Thymus (tissue), 11 donors: ENCODE measurements at regions not wholly inside any gene's neighbourhood (a gene's known extent, or its start where the extent isn't known, plus 50 kb on each side); places are given as distances from the start of the nearest gene placed in this dataset.

ENCODE experiments used
- DNase-seq, 9 donors: peaks; one replicate each; pipeline ENCODE4 v3.0.0-alpha.2; 2013; ENCODE audit warnings: low spot score in 9 of 9, low read depth in 6 of 9, missing footprints in 1 of 9
- H3K27ac ChIP-seq, 2 donors: one replicate each; pipeline ENCODE4 v1.5.1; 2013; ENCODE audit warnings: control low read depth in 1 of 2, low read depth in 1 of 2, low read length in 1 of 2, mild to moderate bottlenecking in 1 of 2, moderate library complexity in 1 of 2
- H3K27me3 ChIP-seq, 2 donors: one replicate each; pipeline ENCODE4 v1.5.1; 2013; ENCODE audit warnings: low read length in 1 of 2; ENCODE audit not compliant: control insufficient read depth in 2 of 2, insufficient read depth in 1 of 2
- H3K36me3 ChIP-seq, 2 donors: one replicate each; pipeline ENCODE4 v1.5.1; 2013; ENCODE audit warnings: low read length in 1 of 2, mild to moderate bottlenecking in 1 of 2, moderate library complexity in 1 of 2; ENCODE audit not compliant: control insufficient read depth in 2 of 2, insufficient read depth in 2 of 2
- H3K4me1 ChIP-seq, 2 donors: one replicate each; pipeline ENCODE4 v1.5.1; 2013; ENCODE audit warnings: low read length in 2 of 2; ENCODE audit not compliant: control insufficient read depth in 2 of 2, insufficient read depth in 2 of 2
- H3K4me3 ChIP-seq, 2 donors: one replicate each; pipeline ENCODE4 v1.5.1; 2013; ENCODE audit warnings: low read length in 2 of 2, control low read depth in 1 of 2, mild to moderate bottlenecking in 1 of 2
- H3K9me3 ChIP-seq, 2 donors: one replicate each; pipeline ENCODE4 v1.5.1; 2013; ENCODE audit warnings: low read length in 1 of 2, mild to moderate bottlenecking in 1 of 2; ENCODE audit not compliant: control insufficient read depth in 2 of 2, insufficient read depth in 1 of 2
- WGBS: extraction: QIAGEN DNeasy Blood & Tissue Kit; methylation state at CpG from one replicate; pipeline ENCODE4 v1.1.7; 2013; 5-methylcytosine and 5-hydroxymethylcytosine counted together
- donor health status: healthy.

DNA sequence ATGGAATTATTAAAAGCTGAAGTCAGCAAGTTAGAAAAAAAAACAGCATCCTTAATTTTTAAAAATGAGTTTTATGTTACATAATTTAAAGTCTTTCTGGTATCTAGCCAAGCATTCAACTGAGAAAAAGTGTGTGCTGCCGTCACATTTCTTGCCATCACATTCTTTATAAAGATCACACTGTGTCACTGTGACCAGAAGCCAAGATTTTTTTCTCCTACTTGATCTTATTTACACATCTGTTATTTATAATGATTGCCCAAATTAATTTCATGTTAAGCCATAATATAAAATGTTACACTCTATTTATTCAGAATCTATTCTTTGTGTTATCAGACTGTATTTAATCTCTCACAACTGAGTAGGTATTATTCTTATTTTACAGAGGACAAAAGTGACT lies 1603.7 kb downstream of the PLA2G4A start:
- no peak for DNase-seq
- no peaks in the 10 kb centered on the region for H3K9me3 ChIP-seq
- H3K27me3 ChIP-seq: no peaks in the 10 kb centered on the region
- WGBS: 96% methylated on average over 1 of the region's 1 CpG
- no peak overlapping the region for H3K27ac ChIP-seq
- H3K4me3 ChIP-seq: no peak overlapping the region
- no peaks in the 10 kb centered on the region for H3K4me1 ChIP-seq
- H3K36me3 ChIP-seq: no peaks in the 10 kb centered on the region

DNA sequence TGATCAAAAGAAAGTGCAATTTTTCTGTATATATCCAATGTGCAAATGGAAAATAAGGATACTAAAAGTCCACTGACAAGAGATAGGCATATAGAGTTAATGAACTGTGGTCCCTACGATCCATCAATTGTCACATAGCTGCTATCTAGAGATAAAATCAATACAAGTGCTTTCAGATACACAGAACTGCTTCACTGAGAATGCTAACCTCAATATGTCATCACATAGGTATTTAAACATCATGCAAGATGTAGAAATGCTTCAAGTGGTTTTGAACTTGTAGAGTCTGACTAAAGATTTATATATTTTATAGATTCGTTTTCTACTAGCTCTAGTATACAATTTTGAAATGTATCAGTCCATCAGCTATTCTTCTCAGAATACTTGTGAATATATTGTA lies 1604.7 kb downstream of the PLA2G4A start:
- no peaks in the 10 kb centered on the region for H3K27me3 ChIP-seq
- no peaks in the 10 kb centered on the region for H3K4me1 ChIP-seq
- DNase-seq: no peak
- no peak overlapping the region for H3K27ac ChIP-seq
- no peaks in the 10 kb centered on the region for H3K9me3 ChIP-seq
- H3K36me3 ChIP-seq: no peaks in the 10 kb centered on the region
- no peak overlapping the region for H3K4me3 ChIP-seq
- WGBS: 89% methylated on average over 2 of the region's 2 CpGs

DNA sequence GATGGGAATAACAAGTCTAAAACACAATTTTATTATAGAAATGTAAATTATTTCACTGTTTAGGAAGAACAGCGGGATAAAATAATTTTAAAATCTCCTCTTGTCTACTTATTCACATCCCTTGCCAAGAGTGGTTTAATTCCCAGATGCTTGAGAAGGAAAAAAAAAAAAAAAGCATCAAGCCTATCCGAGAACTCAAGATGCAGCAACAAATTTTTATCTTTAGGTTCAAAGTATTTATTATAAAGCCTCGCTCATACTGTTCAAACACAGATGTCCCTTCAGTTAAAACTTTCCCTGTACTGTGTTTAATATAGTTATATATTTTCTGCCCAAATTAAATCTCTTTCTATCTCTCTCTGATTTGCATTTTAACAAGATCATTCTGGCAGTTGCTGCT lies 1615.8 kb downstream of the PLA2G4A start:
- no peak for DNase-seq
- Histone ChIP-seq H3K9me3 (no peaks in the 10 kb centered on the region), H3K4me3 (no peak overlapping the region), H3K27ac (no peak overlapping the region), H3K27me3 (no peaks in the 10 kb centered on the region), H3K36me3 (no peaks in the 10 kb centered on the region), H3K4me1 (no peaks in the 10 kb centered on the region)
- WGBS: 61% methylated on average over 3 of the region's 3 CpGs

DNA sequence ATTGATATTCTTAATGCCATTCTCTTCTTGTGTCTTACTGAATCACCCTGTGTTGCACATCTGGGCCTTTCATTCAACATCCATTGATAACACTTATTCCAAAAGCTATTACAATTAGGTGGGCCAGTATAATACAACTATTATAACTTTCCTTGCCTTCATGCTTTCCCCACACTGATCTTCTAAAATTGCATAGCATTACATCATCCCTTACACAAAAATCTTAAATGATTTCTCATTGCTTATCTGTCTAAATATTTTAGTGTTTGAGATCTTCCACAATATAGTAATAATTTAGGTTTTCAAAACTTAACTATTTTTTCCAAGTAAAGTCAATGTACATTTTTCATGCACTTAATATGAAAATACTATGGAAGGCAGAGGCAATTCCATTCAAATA lies 1634.1 kb downstream of the PLA2G4A start:
- Histone ChIP-seq H3K4me3 (no peak overlapping the region), H3K27ac (no peak overlapping the region), H3K27me3 (no peaks in the 10 kb centered on the region), H3K36me3 (no peaks in the 10 kb centered on the region), H3K9me3 (no peaks in the 10 kb centered on the region), H3K4me1 (no peaks in the 10 kb centered on the region)
- DNase-seq: no peak

DNA sequence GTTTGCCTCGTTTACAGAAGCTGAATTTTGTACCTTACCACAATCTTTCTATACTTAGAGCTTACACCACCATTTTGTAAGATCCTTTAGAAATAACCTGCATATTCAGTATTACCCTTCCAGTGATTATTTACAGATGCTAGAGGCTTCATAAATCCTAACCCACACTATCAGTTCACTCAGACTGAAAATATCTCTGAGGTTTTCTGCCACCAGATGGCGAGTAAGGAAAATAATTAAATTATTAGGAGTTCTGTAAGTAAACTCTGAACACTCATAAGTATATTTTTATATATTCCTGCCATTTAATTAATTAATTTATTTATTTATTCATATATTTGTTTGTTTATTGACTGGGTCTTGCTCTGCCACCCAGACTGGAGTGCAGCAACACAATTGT lies 1635.2 kb downstream of the PLA2G4A start:
- H3K9me3 ChIP-seq: no peaks in the 10 kb centered on the region
- H3K4me1 ChIP-seq: no peaks in the 10 kb centered on the region
- 86% methylated on average over 2 of the region's 2 CpGs for WGBS
- H3K27me3 ChIP-seq: no peaks in the 10 kb centered on the region
- no peaks in the 10 kb centered on the region for H3K36me3 ChIP-seq
- H3K4me3 ChIP-seq: no peak overlapping the region
- no peak overlapping the region for H3K27ac ChIP-seq
- DNase-seq: no peak

DNA sequence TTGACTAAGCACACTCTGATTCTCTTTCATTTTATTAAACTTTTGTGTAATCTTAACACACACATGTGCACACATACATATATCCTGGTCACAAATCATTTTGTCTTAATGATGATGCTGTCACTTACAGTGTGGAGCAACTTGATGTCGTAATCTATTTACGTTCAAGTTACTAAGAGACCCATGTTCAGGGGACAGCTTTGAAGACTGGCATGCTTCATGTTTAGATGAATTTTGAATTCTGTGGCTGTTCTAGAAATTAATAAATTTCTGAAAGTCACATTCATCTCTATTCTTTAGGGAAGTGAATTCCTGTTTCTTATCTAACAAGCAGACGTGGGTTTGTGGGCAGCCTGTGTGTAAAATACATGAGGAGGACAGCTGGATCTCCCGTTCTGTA lies 1637.8 kb downstream of the PLA2G4A start:
- DNase-seq: no peak
- H3K36me3 ChIP-seq: no peaks in the 10 kb centered on the region
- 50% methylated on average over 4 of the region's 4 CpGs for WGBS
- no peak overlapping the region for H3K4me3 ChIP-seq
- H3K4me1 ChIP-seq: no peaks in the 10 kb centered on the region
- H3K27ac ChIP-seq: no peak overlapping the region
- no peaks in the 10 kb centered on the region for H3K27me3 ChIP-seq
- no peaks in the 10 kb centered on the region for H3K9me3 ChIP-seq

DNA sequence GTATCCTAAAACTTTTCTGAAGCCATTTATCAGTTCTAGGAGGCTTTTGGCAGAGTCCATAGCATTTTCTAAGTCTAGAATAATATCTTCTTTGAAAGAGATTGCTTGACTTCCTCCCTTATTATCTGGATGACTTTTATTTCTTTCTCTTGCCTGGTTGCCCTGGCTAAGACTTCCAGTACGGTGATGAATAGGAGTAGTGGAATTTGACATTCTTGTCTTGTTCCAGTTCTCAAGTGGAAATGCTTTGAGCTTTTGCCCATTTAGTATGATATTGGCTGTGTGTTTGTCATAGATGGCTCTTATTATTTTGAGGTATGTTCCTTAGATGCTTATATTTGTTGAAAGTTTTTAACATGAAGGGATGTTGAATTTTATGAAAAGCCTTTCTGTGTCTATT lies 1647.9 kb downstream of the PLA2G4A start:
- no peaks in the 10 kb centered on the region for H3K27me3 ChIP-seq
- no peak overlapping the region for H3K4me3 ChIP-seq
- no peaks in the 10 kb centered on the region for H3K36me3 ChIP-seq
- 94% methylated on average over 1 of the region's 1 CpG for WGBS
- H3K27ac ChIP-seq: no peak overlapping the region
- H3K4me1 ChIP-seq: no peaks in the 10 kb centered on the region
- no peaks in the 10 kb centered on the region for H3K9me3 ChIP-seq
- no peak for DNase-seq

DNA sequence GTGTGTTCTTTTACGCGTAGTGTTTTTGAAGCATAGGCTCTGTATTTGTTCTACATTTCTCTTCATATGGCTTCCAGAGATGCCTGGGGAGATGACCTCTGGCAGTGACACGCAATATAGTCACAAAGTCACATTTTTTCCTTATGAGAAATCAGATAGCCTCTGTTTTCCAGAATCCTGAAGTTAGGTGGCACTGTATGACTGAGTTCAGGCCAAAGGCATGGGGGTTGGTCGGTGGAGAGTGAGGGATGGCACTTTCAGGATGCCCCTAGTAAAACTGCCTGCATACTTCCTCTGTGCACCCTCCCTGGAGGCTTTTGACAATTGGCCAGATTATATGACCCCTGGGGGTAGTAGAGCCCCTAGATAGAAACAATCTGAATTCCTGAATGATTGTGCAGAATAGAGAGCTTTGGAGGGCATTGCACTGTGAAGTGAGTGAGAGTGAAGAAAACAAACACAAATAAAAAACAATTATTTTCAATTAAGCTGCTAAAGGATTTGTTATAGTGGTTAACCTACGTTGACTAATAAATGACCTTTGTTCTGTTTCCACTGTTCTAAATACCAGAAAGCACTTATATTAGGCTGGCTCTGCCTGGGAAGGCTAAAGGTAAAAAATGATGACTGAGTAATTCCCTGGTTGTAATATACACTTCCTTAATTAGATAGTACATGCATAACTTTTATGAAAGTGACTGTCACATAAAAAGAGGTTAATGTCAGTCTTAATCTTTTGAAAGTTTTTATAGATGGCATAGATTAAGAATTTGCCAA lies 1660.8 kb downstream of the PLA2G4A start:
- Histone ChIP-seq H3K27ac (no peak overlapping the region), H3K36me3 (no peaks in the 10 kb centered on the region), H3K4me1 (no peaks in the 10 kb centered on the region), H3K4me3 (no peak overlapping the region), H3K9me3 (no peaks in the 10 kb centered on the region), H3K27me3 (no peaks in the 10 kb centered on the region)
- 55% methylated on average over 5 of the region's 5 CpGs for WGBS
- DNase-seq: no peak

DNA sequence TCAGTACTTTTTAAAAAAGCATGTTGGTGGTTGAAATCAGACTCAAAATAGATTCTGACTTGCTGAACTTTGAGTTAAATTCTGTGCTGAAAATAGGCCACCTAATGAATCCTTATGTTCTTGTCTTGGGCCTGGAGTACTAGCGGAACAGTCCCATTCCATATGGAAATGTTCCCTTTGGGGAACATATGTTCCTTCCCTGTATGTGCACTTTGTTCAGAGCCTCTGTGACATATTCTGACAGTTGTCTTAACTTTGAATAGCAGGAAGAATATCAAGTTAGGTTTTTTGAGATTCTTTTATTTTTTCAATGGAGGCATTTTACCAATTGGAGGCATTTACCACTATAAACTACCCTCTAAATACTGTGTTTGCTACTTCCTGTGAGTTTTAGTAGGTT lies 1667.8 kb downstream of the PLA2G4A start:
- WGBS: 99% methylated on average over 1 of the region's 1 CpG
- Histone ChIP-seq H3K9me3 (no peaks in the 10 kb centered on the region), H3K4me1 (no peaks in the 10 kb centered on the region), H3K27ac (no peak overlapping the region), H3K36me3 (no peaks in the 10 kb centered on the region), H3K4me3 (no peak overlapping the region), H3K27me3 (no peaks in the 10 kb centered on the region)
- no peak for DNase-seq
